ENCODE measurements at regions not wholly inside any gene's neighbourhood (a gene's known extent, or its start where the extent isn't known, plus 50 kb on each side); places are given as distances from the start of the nearest gene placed in this dataset.

DNA sequence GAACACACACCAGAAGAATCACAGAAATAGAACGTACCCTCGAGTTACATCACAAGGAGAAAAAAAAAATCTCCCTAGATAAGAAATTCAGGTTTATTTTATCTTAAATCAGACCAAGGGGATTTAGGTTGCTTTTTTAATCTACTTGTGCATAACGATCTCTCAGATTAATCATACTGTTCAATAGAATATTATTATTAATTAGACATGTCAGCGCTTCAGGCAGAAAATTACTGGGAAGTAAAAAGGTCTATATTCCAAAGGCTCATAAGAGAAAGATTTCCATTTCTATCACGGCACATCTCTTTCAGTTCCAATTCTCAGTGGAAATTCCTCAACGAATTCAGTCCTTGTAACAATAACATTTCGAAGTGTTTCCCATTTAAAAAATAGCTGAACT lies 77.7 kb upstream of the PSMD7 start:
- BruUV-seq (replicated peaks) = no TSS peak
- no peak overlapping the region for H2AFZ ChIP-seq (ENCODE audit: low read depth, low read length, poor library complexity, severe bottlenecking)
- H3K36me3 ChIP-seq (ENCODE audit: control insufficient read depth in 1 of 2, insufficient read depth in 2 of 2, low read length in 2 of 2) = no peaks in the 10 kb centered on the region
- no peak overlapping the region for H3K9ac ChIP-seq (ENCODE audit: low read length)
- RAD21 ChIA-PET (ENCODE audit: low non-redundant PET in 1 of 2, low total read pairs in 2 of 2, uncharacterized antibody in 2 of 2, unreplicated experiment in 2 of 2) = no interaction called here
- DNase-seq (ENCODE audit: low read depth, low spot score) = no peak
- H3K4me3 ChIP-seq (replicated peaks in 1 of 2; ENCODE audit: low read depth in 1 of 2, low read length in 2 of 2) = no peak overlapping the region
- peaks cover 21% of the 10 kb centered on the region for H3K27me3 ChIP-seq (ENCODE audit: insufficient read depth, low read length)
- H3K79me2 ChIP-seq (ENCODE audit: insufficient read depth, low read length) = no peaks in the 10 kb centered on the region
- H4K20me1 ChIP-seq (ENCODE audit: insufficient read depth) = no peaks in the 10 kb centered on the region
- H3K4me2 ChIP-seq (ENCODE audit: low read length) = no peak overlapping the region
- intact Hi-C loops (cut with micrococcal nuclease) = no loop called here
- TF ChIP-seq ZFX (IDR thresholded peaks at IDR 0.05) (no peak), SP1 (IDR thresholded peaks at IDR 0.05; ENCODE audit: low read depth) (no peak), POLR2A (IDR thresholded peaks at IDR 0.05; ENCODE audit: borderline replicate concordance, extremely low read depth, insufficient read depth, insufficient read length) (no peak), ZNF274 (IDR thresholded peaks at IDR 0.05; ENCODE audit: low read depth, low read length) (no peak), EZH2 (IDR thresholded peaks at IDR 0.05) (no peak), ELF1 (IDR thresholded peaks at IDR 0.05; ENCODE audit: borderline replicate concordance, low read depth) (no peak)
- TF ChIP-seq, protein P1, sequence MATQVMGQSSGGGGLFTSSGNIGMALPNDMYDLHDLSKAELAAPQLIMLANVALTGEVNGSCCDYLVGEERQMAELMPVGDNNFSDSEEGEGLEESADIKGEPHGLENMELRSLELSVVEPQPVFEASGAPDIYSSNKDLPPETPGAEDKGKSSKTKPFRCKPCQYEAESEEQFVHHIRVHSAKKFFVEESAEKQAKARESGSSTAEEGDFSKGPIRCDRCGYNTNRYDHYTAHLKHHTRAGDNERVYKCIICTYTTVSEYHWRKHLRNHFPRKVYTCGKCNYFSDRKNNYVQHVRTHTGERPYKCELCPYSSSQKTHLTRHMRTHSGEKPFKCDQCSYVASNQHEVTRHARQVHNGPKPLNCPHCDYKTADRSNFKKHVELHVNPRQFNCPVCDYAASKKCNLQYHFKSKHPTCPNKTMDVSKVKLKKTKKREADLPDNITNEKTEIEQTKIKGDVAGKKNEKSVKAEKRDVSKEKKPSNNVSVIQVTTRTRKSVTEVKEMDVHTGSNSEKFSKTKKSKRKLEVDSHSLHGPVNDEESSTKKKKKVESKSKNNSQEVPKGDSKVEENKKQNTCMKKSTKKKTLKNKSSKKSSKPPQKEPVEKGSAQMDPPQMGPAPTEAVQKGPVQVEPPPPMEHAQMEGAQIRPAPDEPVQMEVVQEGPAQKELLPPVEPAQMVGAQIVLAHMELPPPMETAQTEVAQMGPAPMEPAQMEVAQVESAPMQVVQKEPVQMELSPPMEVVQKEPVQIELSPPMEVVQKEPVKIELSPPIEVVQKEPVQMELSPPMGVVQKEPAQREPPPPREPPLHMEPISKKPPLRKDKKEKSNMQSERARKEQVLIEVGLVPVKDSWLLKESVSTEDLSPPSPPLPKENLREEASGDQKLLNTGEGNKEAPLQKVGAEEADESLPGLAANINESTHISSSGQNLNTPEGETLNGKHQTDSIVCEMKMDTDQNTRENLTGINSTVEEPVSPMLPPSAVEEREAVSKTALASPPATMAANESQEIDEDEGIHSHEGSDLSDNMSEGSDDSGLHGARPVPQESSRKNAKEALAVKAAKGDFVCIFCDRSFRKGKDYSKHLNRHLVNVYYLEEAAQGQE (IDR thresholded peaks at IDR 0.05; ENCODE audit: low read depth) = no peak
- TF ChIP-seq, protein P2, sequence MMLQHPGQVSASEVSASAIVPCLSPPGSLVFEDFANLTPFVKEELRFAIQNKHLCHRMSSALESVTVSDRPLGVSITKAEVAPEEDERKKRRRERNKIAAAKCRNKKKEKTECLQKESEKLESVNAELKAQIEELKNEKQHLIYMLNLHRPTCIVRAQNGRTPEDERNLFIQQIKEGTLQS (IDR thresholded peaks at IDR 0.05) = no peak
- no peak overlapping the region for H3K27ac ChIP-seq (ENCODE audit: low read depth, low read length)
- CTCF ChIA-PET = no interaction called here
- ATAC-seq = no peak
- POLR2A ChIA-PET = no interaction called here
- H3K4me1 ChIP-seq (ENCODE audit: control insufficient read depth in 1 of 2, insufficient read depth in 2 of 2, low read length in 2 of 2) = no peaks in the 10 kb centered on the region
- H3K9me3 ChIP-seq (ENCODE audit: control insufficient read depth in 1 of 2, insufficient read depth in 1 of 2, low read depth in 1 of 2, low read length in 2 of 2) = no peaks in the 10 kb centered on the region
- no peaks in the 10 kb centered on the region for H3K9me2 ChIP-seq (ENCODE audit: insufficient read depth)
